T-helper 2 cell treated with Interferon-gamma antibody and Interleukin-4, amounts not matched to agents 100 ng/mL and 5 ng/mL, for 36 hours (primary cell): ENCODE measurements at regions not wholly inside any gene's neighbourhood (a gene's known extent, or its start where the extent isn't known, plus 50 kb on each side); places are given as distances from the start of the nearest gene placed in this dataset.

Experiments used
- intact Hi-C: fragments of 100-400 bp; cut with micrococcal nuclease; formaldehyde crosslinking; loops from one replicate; pipeline ENCODE4 v1.15.1; 2023

DNA sequence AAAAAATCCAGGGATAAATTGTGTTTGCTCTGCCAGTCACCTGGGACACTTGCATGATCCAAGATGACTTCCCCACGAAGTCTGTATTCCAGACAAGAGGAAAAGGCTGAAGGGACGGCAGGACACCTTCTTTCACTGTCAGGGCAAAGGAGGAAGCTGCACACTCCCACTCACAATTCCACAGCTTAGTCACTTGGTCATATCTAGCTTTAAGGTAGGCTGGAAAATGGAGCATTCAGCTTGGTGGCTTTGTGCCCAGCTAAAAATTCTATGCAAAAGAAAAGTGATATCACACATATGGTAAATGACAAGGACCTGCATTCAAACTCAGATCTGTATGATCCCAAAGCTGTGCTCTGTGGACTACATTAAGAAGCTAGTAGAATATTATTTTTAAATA lies 109.2 kb upstream of the TPM1 start:
- intact Hi-C loops = no loop called here

DNA sequence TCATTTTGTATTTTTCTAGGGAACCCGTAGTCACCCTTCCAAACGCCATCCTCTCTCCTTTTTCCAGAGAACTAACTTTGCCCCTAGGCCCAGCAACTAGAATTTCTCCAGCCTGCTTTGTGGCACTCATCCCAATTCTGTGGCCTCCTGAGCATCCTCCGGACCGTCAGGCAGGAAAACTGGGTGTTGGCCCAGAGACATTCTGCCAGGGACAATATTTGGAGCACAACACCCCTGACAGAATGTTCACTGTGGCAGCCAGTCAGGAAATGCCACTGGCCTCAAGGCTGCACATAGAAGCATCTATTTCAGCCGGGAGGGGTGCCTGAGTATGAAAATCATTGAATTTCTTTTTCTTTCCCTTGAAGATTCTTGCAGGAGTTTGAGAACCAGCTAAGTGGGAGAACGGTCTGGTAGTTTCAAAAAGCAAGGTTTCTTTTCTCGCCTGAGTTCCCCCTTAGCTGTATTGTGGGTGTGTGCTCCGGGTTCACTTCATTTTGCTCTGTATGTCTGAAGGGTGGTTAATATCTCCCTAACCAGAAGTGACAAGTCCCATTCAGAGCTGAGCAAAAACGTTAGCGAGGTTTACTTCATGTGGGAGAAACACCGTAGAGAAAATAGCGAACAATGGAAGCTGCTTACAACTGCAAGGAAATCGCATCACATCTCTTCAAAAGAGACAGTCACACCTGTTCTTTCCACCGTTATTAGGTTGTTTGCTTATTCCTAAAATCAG lies 108.1 kb upstream of the TPM1 start:
- intact Hi-C loops = no loop called here

DNA sequence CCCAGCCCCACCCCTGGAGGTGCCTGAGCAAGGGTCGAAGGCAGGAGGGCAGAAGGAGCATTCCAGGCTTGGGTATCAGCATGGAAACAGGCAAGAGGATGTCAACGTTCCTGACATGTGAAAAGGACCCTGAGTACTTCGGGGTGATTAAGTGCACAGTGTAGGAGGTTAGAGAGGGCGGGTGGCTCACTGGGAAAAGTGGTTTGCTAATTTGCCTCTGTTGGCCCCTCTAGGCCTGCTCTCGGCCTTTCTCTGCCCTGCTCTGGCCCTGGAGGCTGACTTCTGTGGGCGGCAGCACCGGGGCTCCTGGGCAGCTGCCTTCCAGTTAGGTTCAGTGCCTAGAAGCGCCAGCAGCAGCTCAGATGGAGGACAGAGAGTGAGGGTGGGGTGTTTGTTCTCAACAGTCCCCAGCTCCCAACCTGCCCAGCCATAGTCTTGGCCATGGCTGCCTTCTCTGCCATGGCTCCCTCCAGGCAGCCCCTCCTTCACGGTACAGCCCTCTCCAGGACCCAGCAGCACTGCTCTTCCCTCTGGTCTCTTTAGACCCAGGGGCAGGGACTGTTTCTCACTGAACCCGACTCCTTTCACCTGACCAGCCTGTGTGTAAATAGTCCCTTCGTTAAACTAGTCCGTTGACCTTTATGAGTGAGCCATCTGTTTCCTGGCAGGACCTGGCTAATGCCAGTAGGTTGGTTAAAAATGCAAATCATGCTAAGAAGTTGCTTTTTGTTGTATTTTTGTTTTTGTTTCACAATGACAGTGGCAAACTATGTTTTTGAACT lies 107.1 kb upstream of the TPM1 start:
- intact Hi-C loops = no loop called here

DNA sequence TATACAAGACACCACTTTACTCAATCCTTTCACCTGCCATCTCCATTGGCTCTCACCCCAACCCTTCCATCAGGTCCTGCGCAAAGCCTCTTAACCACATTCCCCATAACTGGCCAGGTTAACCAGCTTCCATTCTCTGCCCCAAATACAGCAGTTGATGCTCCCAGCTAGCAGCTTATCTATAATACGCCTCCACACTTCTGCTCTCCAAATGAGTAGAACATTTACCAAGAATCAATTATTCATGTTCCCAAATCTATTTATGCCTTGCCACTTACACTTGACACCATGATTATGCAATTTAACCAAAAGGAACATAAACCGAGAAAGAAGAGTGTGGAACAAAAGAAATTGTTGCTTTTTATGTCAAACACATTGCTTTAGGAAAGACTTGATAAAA lies 103.7 kb upstream of the TPM1 start:
- intact Hi-C loops = no loop called here

DNA sequence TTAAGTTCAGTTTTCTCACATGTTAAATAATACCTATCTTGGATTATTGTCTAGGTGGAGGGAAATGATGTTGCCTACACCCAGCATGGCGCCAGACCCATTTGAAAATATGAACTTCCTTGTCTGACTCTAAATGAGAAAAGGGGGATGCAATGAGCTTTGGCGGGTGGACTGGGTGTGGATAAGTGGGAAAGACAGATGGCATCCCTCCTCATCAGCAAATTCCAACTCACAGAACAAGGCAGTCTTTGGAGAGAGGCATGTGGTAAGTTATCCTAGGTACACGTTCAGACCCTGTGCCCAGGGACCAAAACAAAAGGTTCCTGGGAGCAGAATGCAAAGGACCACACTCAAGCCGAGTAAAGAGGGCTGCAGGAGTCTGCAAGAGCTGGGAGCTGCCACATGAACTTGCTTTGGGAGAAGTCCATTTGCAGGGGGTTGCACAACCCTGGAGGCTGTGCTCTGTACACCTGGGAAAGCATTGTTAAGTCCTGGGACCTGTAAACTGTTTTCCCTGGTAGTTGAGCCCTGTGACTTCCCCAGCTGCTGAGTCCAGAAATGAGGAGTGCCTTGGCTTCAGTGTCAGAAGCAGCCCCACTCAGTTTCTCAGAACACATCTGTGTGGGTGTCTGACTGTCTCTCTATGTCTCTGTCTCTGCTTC lies 102.3 kb upstream of the TPM1 start:
- intact Hi-C loops = no loop called here

DNA sequence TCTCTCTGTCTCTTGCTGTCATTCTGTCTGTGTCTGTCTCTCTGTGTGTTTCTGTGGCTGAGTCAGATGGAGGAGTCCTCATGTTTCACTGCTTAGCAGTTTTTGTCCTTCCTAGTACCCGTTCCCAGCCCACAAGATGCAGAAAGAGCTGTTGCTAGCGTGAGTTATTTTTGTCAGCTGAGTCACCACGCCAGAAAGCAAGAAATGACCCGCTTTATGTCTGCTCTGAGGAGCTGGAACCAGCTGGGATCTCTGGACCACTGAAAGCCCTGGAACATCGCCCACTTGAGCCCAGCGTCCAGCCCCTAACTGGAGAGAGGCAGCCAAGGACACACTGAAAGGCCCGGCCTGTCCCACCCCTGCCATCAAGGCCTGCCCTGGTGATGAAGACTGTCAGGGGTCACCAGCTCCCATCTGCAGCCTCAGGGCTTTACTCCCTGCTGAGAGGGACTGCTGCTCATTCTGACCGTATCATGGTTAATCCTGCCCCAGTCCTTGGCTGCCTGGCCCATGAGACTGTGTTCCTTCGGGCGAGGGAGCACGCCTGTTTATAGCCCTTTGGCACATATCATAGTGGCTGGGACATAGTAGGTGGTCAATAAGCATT lies 101.7 kb upstream of the TPM1 start:
- intact Hi-C loops = no loop called here

DNA sequence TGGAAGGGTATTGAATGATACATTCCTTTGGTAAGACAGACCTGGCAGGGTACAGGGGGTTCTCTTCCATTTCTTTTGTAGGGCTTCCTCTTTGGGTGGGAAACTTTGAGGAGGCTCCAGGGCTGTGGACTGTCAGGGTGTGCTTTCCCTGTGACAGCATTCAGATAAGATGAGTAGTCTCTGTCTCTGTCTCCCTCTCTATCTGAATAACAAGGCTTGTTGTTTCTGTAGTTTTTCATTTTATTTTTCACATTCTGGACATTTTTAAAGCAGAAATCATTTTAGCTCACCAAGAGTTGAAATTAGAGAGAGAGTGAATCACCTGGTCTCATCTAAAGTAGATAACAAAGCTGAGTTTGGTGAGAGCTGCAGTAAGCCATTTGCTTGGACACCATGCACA lies 100.8 kb upstream of the TPM1 start:
- intact Hi-C loops = no loop called here

DNA sequence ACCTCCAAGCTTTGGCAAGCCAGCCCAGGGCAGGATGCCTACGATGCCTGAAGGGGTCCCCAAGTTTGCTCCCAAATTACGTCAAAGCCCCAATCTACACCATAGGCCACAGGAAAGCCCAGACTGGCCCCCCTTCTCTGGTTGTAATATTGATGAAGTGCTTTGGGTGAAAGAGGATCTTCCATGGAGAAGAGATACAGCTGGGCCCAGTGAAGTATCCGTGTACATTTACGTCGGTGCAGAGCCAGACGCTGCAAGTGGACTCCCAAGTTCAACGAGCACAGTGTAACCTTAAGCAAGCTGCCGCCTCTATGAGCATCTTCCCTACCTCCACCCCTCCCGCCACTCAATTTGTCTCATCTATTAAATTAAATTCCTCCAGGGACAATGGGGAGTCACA lies 100.1 kb upstream of the TPM1 start:
- intact Hi-C loops = no loop called here

DNA sequence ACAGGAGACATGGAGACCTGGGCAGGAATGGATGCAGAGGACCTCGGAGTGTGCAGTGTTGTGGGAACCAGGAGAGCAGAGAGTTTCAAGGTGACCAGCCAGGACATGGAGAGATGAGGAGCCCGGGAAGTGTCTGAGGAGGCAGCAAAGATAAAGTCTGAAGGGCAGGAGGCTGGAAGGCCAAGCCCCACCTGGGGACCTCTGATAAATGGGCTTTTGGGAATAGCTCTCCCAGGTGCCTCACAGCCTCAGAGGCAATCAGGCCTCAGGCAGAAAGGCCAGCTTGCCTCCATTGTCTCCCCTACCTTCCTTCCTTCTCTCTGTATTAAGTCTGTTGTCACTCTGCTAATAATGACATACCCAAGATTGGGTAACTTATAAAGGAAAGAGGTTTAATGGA lies 97.5 kb upstream of the TPM1 start:
- intact Hi-C loops = no loop called here

DNA sequence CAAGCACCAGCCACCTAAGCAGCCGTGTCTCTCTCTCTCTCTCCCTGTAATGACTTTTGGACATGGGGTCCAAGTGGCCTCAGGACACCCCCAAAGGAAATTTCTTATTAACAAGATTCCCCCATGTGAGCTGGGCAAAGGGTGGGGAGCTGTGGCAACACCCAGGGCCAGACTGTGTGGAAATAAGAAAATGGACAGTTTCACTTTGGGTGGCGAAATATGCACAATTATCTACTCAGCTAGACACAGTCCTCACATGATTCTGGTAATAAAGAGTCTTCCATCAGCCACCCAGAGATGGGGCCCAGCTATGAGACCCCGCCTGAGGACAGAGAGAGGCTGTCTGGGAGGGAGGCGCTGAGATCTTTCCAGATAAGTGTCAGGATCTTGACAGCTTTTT lies 96.8 kb upstream of the TPM1 start:
- intact Hi-C loops = no loop called here

DNA sequence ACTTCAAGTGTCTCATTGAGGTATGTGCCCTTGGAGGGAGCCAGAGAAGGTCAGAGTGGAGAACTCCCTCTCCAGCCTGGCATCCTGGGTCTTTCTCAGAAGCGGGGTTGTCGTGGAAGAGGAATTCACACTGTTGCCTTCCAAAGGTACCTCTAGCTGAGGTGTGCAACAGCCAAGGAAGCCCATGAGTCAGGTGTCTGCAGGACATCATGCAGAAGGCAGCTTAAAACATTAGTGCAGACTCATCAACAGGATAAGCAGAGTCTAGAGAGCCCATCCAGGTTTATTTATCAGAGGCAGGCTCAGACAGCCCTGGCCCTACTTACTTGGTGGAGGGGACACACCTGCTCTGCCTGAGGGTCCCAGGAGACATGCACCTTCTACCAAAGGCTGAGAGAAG lies 95.6 kb upstream of the TPM1 start:
- intact Hi-C loops = no loop called here

DNA sequence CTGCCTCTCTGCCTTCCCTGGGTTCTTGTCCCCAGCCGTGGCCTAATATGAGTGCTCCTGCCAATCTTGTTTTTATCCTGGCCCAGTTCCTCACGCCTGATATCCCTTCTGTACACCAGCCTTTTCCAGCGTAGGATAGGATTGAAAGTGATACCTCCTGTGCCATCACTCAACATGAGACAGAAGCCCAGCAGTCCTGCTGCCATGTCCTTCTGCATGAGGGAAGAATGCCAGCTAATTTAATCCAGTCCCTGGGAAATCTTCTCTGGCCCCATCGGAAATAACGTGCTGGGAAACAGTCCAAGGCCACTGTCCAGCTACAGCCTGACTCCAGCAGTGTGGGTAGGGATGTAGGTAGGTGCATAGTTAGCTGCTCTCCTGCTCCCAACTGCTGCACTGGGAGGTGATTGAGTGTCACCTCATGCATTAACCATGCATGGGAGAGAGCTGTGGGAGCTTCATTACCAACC lies 92.0 kb upstream of the TPM1 start:
- intact Hi-C loops = no loop called here

DNA sequence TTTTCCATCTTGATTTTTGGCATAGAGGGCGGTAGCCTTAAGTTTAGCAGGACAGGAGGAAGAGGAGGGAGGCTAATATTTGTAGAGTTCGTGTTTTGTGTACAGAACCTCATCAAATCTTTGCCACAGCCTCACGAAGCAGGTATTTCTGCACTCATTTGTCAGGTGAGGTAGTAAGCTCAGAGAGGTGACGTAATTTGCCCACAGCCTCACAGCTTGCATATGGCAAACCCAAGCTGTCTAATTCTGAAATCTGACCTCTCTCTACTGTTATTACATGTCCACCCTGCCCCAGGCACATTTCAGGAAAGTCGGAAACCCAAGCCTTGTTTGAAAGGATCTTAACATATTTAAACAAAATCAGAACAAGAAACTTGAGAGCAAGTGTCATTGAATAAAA lies 91.1 kb upstream of the TPM1 start:
- intact Hi-C loops = no loop called here

DNA sequence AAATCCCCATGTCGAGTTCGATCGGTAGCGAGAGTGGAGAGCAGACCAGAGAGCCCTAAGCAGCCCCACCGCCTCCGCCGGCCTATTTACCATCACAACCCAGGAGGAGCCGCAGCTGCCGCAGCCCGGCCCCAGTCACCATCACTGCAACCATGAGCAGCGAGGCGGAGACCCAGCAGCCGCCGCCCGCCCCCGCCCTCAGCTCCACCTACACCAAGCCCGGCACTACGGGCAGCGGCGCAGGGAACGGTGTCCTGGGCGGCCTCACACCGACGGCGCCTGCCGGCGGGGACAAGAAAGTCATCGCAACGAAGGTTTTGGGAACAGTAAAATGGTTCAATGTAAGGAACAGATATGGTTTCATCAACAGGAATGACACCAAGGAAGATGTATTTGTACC lies 89.5 kb upstream of the TPM1 start:
- intact Hi-C loops = no loop called here

DNA sequence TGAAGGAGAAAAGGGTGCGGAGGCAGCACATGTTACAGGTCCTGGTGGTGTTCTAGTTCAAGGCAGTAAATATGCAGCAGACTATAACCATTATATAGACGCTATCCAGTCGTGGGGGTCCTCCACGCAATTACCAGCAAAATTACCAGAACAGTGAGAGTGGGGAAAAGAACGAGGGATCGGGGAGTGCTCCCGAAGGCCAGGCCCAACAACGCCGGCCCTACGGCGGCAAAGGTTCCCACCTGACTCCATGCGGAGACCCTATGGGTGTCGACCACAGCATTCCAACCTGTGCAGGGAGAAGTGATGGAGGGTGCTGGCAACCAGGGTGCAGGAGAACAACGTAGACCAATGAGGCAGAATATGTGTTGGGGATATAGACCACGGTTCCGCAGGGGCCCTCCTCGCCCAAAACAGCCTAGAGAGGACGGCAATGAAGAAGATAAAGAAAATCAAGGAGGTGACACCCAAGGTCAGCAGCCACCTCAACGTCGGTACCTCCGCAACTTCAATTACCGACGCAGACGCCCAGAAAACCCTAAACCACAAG lies 89.0 kb upstream of the TPM1 start:
- intact Hi-C loops = no loop called here

DNA sequence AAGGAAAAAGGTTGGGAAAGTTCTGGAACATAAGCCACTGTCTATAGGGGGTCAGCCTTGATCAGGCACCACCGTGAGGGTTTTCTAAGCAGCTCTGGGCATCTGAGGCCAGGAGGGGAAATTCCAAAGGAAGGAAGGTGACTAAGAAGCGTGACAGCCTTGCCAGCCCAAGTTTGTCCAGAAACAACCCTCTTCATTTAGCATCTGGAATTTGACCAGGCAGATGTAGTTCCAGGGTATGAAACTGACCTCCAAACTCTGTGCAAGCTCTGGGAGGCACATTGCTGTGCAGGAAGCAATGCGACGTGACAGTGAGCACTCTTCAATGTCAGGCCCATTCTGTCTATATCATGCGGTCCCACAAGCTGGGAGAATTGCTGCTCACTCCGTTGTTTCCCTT lies 85.4 kb upstream of the TPM1 start:
- intact Hi-C loops = no loop called here

DNA sequence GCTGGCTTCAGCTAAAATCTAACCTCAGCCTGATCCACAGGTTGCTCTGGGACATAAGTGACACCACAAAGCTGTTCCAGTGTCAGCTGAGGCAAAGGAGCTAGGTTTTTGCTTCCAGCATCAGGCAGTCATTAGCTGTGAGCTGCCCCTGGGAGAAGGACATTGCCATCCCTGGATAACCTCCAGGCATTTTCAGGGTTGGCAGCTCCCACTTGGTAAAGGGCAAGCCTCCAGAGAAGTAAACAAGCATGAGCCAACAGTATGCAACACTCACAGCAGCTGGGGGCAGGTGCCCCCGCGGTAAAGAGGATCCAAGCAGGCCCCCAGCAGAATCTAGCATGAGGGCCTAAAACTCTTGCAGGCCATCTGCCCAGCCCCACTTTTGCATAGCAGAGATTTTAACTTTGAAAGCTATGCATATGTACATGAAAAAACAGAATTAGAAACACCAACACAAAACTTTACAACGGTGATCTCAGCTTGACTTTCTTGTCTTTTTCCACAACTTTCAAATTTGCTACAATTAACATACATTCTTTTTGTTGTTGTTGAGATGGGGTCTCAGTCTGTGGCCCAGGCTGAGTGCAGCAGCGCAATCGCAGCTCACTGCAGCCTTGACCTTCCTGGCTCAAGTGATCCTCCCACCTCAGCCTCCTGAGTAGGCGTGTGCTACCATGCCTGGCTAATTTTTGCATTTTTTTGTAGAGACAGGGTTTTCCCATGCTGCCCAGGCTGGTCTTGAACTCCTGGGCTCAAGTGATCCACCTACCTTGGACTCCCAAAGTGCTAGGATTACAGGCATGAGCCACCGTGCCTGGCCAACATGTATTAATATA lies 83.8 kb upstream of the TPM1 start:
- intact Hi-C loops = no loop called here

DNA sequence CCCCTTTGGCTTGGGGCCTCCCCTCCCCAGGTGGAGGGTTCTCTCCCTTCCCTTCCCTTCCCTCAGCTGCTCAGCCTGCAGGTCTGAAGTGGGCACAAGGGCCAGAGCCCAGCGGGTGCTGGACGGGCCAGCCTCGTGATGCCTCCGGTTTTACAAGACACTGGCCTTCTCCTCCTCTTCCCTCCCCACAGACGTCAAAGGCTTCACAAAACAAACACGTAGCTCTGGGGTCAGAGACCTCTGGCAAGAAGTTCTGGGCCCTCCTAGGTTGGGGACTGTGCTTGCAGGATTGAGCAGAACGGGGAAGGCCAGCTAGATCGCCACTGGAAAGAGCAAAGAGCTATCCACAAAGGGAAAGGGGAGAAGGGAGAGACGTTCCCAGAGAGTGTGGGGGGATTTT lies 81.4 kb upstream of the TPM1 start:
- intact Hi-C loops = no loop called here

DNA sequence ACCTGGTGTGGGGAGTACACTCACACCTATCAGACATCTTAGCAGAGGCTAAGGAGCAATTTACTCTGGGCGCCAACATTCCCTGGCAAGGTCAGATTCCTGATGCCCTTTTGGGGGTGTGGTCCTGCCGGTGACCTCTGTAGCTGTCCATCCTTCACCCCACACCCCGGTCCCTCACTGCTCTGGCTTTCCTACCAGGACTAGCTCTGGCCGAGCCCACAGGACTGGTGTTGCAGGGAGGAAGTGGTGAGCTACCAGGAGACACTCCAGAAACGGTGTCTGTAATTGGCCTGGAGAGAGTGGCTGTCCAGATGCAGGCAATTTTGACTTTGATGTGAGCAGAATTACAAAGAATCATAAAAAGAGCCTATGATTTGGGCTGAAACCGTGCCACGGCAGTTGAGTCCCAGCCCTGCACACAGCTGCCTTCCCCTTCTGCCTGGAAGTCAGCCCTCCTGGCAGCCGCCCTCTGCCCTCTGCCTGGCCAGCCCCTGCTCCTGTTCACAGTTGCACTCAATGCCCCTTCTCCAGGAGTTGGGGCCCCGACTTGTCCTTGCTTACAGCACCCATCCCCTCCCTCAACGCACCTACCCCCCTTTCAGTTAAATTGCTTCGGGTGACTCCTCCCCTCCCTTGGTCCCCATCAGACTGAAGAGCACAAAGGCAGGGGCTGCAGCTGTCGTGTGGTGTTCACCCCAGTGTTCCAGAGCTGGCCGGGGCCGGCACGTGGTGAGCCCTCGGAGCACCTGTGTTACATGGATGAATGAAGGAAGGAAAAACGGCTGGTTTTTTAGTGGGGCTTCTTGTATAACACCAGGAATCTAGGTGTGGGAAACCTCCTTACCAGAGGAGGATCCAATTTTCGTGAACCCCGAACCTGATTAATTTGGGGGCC lies 80.2 kb upstream of the TPM1 start:
- intact Hi-C loops = no loop called here

DNA sequence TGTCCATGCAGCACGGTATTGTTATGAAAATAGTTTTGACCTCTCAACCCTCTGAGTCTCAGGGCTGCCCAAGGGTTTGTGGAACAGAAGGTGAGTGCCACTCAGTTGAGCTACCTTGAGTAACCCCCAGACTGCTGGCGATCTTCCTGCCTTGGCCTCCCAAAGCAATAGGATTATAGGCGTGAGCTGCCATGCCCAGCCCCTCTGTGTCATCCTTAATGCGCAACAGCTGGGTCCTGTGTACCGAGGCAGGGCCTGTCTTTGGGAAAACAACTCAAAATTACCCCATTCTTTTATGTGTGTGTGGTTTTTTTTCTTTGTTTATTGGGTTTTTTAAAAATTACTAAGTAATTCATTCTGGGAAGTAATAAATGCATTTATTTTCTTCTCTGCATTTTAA lies 78.3 kb upstream of the TPM1 start:
- intact Hi-C loops = no loop called here
